ENCODE measurements at regions not wholly inside any gene's neighbourhood (a gene's known extent, or its start where the extent isn't known, plus 50 kb on each side); places are given as distances from the start of the nearest gene placed in this dataset.

- TF ChIP-seq POLR2AphosphoS5 (IDR thresholded peaks at IDR 0.05; ENCODE audit: borderline replicate concordance, low read depth, low read length) (no peak), EZH2 (IDR thresholded peaks at IDR 0.05) (no peak)
Observed at GRCh38 chr4:177546745-177547144, 104.5 kb upstream of the AGA start.
